GM12864 (cell line): ENCODE measurements at regions not wholly inside any gene's neighbourhood (a gene's known extent, or its start where the extent isn't known, plus 50 kb on each side); places are given as distances from the start of the nearest gene placed in this dataset.

ENCODE experiments used
- DNase-seq: peaks from one replicate; pipeline ENCODE4 v3.0.0-alpha.2; 2011; ENCODE audit warnings: low read depth
- H3K4me3 ChIP-seq: 2 replicates; pipeline ENCODE4 v1.5.1; 2011; ENCODE audit warnings: mild to moderate bottlenecking, low read depth, low read length, control low read depth
- TF ChIP-seq, protein P1 (sequence below): IDR thresholded peaks from 2 replicates; pipeline ENCODE4 v1.5.1; 2011; ENCODE audit warnings: low read depth, mild to moderate bottlenecking, moderate library complexity, low read length, control low read depth, inconsistent platforms; ENCODE audit errors: missing control alignments

DNA sequence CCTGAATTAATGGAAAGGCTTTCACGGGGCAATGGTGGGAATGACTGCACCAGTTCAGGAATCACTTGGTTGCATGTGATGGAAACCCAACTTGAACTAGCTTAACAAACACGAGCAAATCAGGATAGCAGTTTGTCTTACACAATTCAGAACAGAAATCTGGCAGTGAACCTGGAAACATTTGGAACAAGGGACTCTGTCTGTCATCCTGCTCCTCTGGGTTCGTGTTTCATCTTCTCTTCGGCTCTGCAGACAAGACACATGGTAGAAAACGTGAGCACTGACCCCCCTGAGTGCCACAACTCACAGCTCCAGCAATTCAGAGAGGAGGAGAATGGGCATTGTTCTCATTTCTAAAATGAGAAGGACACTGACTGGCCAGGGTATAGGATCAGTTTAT, 218.1 kb upstream of the NREP start:
- no peak overlapping the region for H3K4me3 ChIP-seq
- DNase-seq, result no peak
- TF ChIP-seq, protein P1, sequence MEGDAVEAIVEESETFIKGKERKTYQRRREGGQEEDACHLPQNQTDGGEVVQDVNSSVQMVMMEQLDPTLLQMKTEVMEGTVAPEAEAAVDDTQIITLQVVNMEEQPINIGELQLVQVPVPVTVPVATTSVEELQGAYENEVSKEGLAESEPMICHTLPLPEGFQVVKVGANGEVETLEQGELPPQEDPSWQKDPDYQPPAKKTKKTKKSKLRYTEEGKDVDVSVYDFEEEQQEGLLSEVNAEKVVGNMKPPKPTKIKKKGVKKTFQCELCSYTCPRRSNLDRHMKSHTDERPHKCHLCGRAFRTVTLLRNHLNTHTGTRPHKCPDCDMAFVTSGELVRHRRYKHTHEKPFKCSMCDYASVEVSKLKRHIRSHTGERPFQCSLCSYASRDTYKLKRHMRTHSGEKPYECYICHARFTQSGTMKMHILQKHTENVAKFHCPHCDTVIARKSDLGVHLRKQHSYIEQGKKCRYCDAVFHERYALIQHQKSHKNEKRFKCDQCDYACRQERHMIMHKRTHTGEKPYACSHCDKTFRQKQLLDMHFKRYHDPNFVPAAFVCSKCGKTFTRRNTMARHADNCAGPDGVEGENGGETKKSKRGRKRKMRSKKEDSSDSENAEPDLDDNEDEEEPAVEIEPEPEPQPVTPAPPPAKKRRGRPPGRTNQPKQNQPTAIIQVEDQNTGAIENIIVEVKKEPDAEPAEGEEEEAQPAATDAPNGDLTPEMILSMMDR, result no peak

DNA sequence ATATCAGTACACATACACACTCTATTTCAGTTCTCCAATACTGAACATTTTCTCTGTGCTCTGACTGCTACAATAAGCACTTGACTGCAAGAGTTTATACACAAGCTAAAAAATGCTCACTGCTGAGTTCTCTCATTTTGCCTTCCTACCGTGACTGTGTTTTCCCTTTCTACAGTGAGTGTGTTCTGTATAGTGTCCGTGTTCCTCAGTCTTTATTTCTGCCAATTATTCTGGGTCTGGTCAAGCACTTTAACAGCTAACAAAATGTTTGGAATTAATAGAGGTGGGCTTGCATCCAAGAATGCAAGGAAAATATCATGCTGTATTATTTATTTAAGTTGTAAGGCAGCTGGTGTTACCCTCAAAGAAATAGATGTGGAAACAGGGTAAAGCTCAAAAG, 217.0 kb upstream of the NREP start:
- H3K4me3 ChIP-seq, result no peak overlapping the region
- TF ChIP-seq, protein P1, result no peak
- DNase-seq, result no peak

DNA sequence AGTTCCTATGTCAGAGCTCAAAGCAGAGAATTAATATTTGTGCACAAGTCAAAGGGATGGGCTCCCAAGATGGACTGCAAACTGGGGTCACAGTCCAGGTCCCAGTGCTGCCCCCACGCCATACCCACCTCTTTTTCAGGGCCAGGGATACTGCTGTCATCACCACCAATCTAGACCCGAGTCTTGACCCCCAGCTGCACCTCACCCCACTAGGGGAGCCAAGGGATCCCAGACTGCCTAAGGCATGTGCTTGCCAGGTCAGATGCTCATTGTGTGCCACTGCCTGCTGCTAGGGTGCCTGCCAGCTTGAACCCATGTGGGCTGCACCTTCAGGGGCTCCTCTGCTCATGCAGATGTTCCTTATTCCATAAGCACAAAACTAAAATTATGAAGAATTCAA, 215.6 kb upstream of the NREP start:
- H3K4me3 ChIP-seq, result no peak overlapping the region
- no peak for DNase-seq
- TF ChIP-seq, protein P1, result no peak

DNA sequence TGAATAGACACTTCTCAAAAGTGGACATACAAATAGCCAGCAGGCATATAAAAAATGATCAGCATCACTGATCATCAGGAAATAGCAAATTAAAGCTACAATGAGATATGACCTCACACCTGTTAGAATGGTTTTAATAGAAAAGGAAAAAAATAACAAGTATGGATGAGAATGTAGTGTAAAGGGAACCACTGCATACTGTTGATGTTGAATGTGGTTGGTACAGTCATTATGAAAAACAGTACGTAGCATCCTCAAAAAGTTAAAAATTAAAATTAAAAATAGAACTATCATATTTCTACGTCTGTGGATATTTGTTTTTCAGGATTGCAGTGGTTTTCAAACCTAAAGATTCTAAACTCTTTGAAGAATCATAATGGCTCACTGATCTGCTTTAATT, 215.1 kb upstream of the NREP start:
- DNase-seq, result no peak
- TF ChIP-seq, protein P1, result no peak
- H3K4me3 ChIP-seq, result no peak overlapping the region

DNA sequence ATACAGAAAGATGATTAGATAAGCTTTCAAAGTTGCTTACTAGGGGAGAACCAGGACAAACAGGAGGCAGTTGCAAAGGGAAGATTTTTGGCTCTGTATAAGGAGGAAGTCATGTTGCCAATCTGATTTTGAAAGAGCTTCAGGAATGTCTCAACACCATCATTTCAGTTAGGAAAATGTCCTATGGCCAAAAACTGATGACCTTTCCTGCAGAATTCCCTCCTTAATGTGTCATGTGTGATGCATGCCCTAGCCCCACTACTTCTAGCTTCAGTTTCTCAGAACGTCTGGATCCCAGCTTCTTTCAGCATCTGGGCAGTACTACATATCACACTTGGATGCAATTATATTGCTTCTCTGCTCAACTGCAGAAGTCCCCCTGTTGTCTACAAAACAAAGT, 211.5 kb upstream of the NREP start:
- no peak for DNase-seq
- no peak overlapping the region for H3K4me3 ChIP-seq
- TF ChIP-seq, protein P1, result no peak

DNA sequence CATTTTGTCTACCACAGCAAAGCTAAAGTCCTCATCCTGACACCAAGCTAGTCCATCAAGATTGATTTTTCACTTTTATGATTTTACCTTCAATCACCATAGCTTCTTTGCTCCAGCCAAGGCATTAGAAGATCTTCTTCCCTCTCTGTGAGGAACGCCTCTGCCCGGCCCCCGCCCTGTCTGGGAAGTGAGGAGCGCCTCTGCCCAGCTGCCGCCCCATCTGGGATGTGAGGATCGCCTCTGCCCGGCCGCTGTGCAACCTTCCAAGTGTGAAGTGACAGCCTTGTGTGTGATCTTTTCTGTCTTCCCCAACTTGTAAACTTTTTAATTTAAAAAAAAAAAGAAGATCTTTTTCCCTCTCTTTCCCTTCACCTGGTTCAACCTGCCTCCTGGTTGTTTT, 210.5 kb upstream of the NREP start:
- H3K4me3 ChIP-seq, result no peak overlapping the region
- TF ChIP-seq, protein P1, result no peak
- DNase-seq, result no peak

DNA sequence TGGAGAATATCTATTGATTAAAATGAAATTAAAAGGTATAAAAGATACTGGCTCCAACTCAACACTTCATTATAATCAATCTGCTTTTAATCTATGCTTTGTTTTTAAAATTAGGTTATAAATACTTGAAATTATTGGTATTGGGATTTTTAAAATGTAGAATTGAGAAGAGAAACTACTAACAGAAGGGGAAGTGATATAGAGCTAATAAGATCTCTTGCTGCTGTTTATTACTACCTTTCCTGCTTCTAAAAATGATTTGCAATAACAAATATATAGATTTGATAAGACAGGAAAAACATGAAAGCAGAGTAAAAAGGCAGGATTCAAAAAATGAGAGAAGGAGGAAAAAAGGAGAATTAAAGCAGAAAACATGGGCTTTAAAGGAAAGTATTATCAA, 209.3 kb upstream of the NREP start:
- TF ChIP-seq, protein P1, result no peak
- H3K4me3 ChIP-seq, result no peak overlapping the region
- DNase-seq, result no peak
